ENCODE measurements at regions not wholly inside any gene's neighbourhood (a gene's known extent, or its start where the extent isn't known, plus 50 kb on each side); places are given as distances from the start of the nearest gene placed in this dataset.

GRCh38 chr5:124847907-124848306, 101.5 kb upstream of the ZNF608 start:
- TF ChIP-seq KLF11 (CRISPR knock-in tag; IDR thresholded peaks at IDR 0.05) = no peak
- no peak for TF ChIP-seq PRDM15 (CRISPR knock-in tag; IDR thresholded peaks at IDR 0.05)
- TF ChIP-seq POLR2A (IDR thresholded peaks at IDR 0.05; ENCODE audit: insufficient read depth in 1 of 2, low read depth in 2 of 2, low read length in 2 of 2) = no peak

Data from HepG2 (cell line).